ENCODE measurements at regions not wholly inside any gene's neighbourhood (a gene's known extent, or its start where the extent isn't known, plus 50 kb on each side); places are given as distances from the start of the nearest gene placed in this dataset.
A peak's percentile ranks its signal among the peaks of the same experiment; 100 is the strongest.
"Not testable (repeated sequence)": the region's sequence is repeated elsewhere in the genome, so short reads cannot be mapped to it uniquely, and the experiment has no call there.

GRCh38 chrX:137884813-137885212, 318.9 kb downstream of the ZIC3 start:
- not testable (repeated sequence) for DNase-seq

- DNase-seq: no peak
Measured at GRCh38 chrX:137891431-137891830, 325.5 kb downstream of the ZIC3 start.

- DNase-seq: no peak
Measured at GRCh38 chrX:137896123-137896522, 330.2 kb downstream of the ZIC3 start.

GRCh38 chrX:137915466-137915865, 349.5 kb downstream of the ZIC3 start:
- no peak for DNase-seq

- no peak for DNase-seq
Measured at GRCh38 chrX:137916090-137916746, 350.3 kb downstream of the ZIC3 start.

- peak; percentile 23 for DNase-seq
Measured at GRCh38 chrX:137926090-137926489, 360.2 kb downstream of the ZIC3 start.

- DNase-seq: no peak
Measured at GRCh38 chrX:137929951-137930350, 364.0 kb downstream of the ZIC3 start.

- no peak for DNase-seq
Measured at GRCh38 chrX:137930533-137930932, 364.6 kb downstream of the ZIC3 start.

GRCh38 chrX:137934214-137934613, 368.3 kb downstream of the ZIC3 start:
- not testable (repeated sequence) for DNase-seq

GRCh38 chrX:137934887-137935286, 369.0 kb downstream of the ZIC3 start:
- DNase-seq: not testable (repeated sequence)

- DNase-seq: no peak
Measured at GRCh38 chrX:137945470-137945869, 379.5 kb downstream of the ZIC3 start.

GRCh38 chrX:137969191-137969590, 403.3 kb downstream of the ZIC3 start:
- no peak for DNase-seq

- no peak for DNase-seq
Measured at GRCh38 chrX:137982472-137983172, 416.7 kb downstream of the ZIC3 start.

GRCh38 chrX:137988470-137988869, 422.5 kb downstream of the ZIC3 start:
- no peak for DNase-seq

- no peak for DNase-seq
Measured at GRCh38 chrX:137998619-137999018, 432.7 kb downstream of the ZIC3 start.

GRCh38 chrX:137999071-137999470, 433.1 kb downstream of the ZIC3 start:
- no peak for DNase-seq

- no peak for DNase-seq
Measured at GRCh38 chrX:137999552-137999951, 433.6 kb downstream of the ZIC3 start.

GRCh38 chrX:138001226-138001625, 435.3 kb downstream of the ZIC3 start:
- DNase-seq: no peak

GRCh38 chrX:138006180-138006579, 440.3 kb downstream of the ZIC3 start:
- DNase-seq: no peak

- DNase-seq: no peak
Measured at GRCh38 chrX:138008281-138008680, 442.4 kb downstream of the ZIC3 start.

- DNase-seq: no peak
Measured at GRCh38 chrX:138011468-138011867, 445.5 kb downstream of the ZIC3 start.

GRCh38 chrX:138014577-138014976, 448.6 kb downstream of the ZIC3 start:
- no peak for DNase-seq

- DNase-seq: no peak
Measured at GRCh38 chrX:138018145-138018799, 452.3 kb downstream of the ZIC3 start.

- no peak for DNase-seq
Measured at GRCh38 chrX:138020941-138021340, 455.0 kb downstream of the ZIC3 start.

Measured in RPMI8226 (cell line).